ENCODE measurements at regions not wholly inside any gene's neighbourhood (a gene's known extent, or its start where the extent isn't known, plus 50 kb on each side); places are given as distances from the start of the nearest gene placed in this dataset.

DNA sequence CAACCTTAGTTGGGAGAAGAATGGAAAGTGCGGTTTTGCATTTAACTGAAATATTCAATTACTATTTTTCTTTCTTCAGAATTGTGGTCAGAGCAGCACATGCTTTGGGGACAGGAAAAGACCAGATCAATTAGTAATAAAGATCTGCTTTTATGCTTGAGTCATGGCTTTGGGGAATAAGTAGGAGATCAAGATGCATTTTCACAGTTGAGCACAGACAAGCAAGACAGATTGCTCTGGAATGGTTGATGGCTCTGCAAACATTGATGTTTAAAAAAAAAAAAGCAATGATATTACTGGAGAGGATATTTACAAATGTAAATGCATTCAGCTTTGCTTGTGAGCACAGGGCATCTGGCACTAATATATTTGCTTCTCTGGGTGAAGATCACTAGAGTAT, 224.4 kb upstream of the SASH1 start:
- Mint-ChIP-seq H3K4me3 (no peak overlapping the region), H3K9me3 (no peaks in the 10 kb centered on the region), H3K4me1 (no peaks in the 10 kb centered on the region), H3K27me3 (peaks cover 6% of the 10 kb centered on the region), H3K36me3 (ENCODE audit: low read depth) (no peaks in the 10 kb centered on the region), H3K27ac (no peak overlapping the region)
- no peak for ATAC-seq (replicated peaks)

- H3K27ac Mint-ChIP-seq: no peak overlapping the region
- no peak overlapping the region for H3K4me3 Mint-ChIP-seq
- H3K4me1 Mint-ChIP-seq: no peaks in the 10 kb centered on the region
- no peak for ATAC-seq (replicated peaks)
- H3K27me3 Mint-ChIP-seq: no peaks in the 10 kb centered on the region
- H3K36me3 Mint-ChIP-seq (ENCODE audit: low read depth): no peaks in the 10 kb centered on the region
- no peaks in the 10 kb centered on the region for H3K9me3 Mint-ChIP-seq
These were observed 214.5 kb upstream of the SASH1 start for GRCh38 chr6:148128014-148128730.

GRCh38 chr6:148134592-148134991, 208.0 kb upstream of the SASH1 start:
- ATAC-seq (replicated peaks): no peak
- Mint-ChIP-seq H3K9me3 (no peaks in the 10 kb centered on the region), H3K4me1 (no peaks in the 10 kb centered on the region), H3K4me3 (no peak overlapping the region), H3K27me3 (peaks cover 12% of the 10 kb centered on the region), H3K36me3 (ENCODE audit: low read depth) (no peaks in the 10 kb centered on the region), H3K27ac (no peak overlapping the region)

- H3K9me3 Mint-ChIP-seq: no peaks in the 10 kb centered on the region
- no peak overlapping the region for H3K4me3 Mint-ChIP-seq
- no peak for ATAC-seq (replicated peaks)
- peaks cover 16% of the 10 kb centered on the region for H3K27me3 Mint-ChIP-seq
- no peaks in the 10 kb centered on the region for H3K4me1 Mint-ChIP-seq
- no peaks in the 10 kb centered on the region for H3K36me3 Mint-ChIP-seq (ENCODE audit: low read depth)
- H3K27ac Mint-ChIP-seq: no peak overlapping the region
These were observed 206.1 kb upstream of the SASH1 start for GRCh38 chr6:148136586-148136985.

GRCh38 chr6:148137652-148138051, 205.0 kb upstream of the SASH1 start:
- H3K4me1 Mint-ChIP-seq: no peaks in the 10 kb centered on the region
- no peak for ATAC-seq (replicated peaks)
- H3K27ac Mint-ChIP-seq: no peak overlapping the region
- no peaks in the 10 kb centered on the region for H3K9me3 Mint-ChIP-seq
- H3K27me3 Mint-ChIP-seq: peaks cover 21% of the 10 kb centered on the region
- H3K36me3 Mint-ChIP-seq (ENCODE audit: low read depth): no peaks in the 10 kb centered on the region
- H3K4me3 Mint-ChIP-seq: no peak overlapping the region

- Mint-ChIP-seq H3K4me3 (no peak overlapping the region), H3K36me3 (ENCODE audit: low read depth) (no peaks in the 10 kb centered on the region), H3K4me1 (no peaks in the 10 kb centered on the region), H3K9me3 (no peaks in the 10 kb centered on the region), H3K27me3 (peaks cover 26% of the 10 kb centered on the region), H3K27ac (no peak overlapping the region)
- ATAC-seq (replicated peaks): no peak
These were observed 204.1 kb upstream of the SASH1 start for GRCh38 chr6:148138573-148138972.

- H3K4me1 Mint-ChIP-seq: no peaks in the 10 kb centered on the region
- no peak overlapping the region for H3K4me3 Mint-ChIP-seq
- H3K27ac Mint-ChIP-seq: no peak overlapping the region
- peaks cover 13% of the 10 kb centered on the region for H3K27me3 Mint-ChIP-seq
- H3K9me3 Mint-ChIP-seq: no peaks in the 10 kb centered on the region
- no peak for ATAC-seq (replicated peaks)
- H3K36me3 Mint-ChIP-seq (ENCODE audit: low read depth): no peaks in the 10 kb centered on the region
These were observed 201.7 kb upstream of the SASH1 start for GRCh38 chr6:148140772-148141557.

- no peak overlapping the region for H3K27ac Mint-ChIP-seq
- H3K36me3 Mint-ChIP-seq (ENCODE audit: low read depth): no peaks in the 10 kb centered on the region
- peaks cover 13% of the 10 kb centered on the region for H3K27me3 Mint-ChIP-seq
- no peak for ATAC-seq (replicated peaks)
- H3K4me3 Mint-ChIP-seq: no peak overlapping the region
- peaks cover 5% of the 10 kb centered on the region for H3K9me3 Mint-ChIP-seq
- H3K4me1 Mint-ChIP-seq: peaks cover 7% of the 10 kb centered on the region
These were observed 199.8 kb upstream of the SASH1 start for GRCh38 chr6:148142821-148143220.

DNA sequence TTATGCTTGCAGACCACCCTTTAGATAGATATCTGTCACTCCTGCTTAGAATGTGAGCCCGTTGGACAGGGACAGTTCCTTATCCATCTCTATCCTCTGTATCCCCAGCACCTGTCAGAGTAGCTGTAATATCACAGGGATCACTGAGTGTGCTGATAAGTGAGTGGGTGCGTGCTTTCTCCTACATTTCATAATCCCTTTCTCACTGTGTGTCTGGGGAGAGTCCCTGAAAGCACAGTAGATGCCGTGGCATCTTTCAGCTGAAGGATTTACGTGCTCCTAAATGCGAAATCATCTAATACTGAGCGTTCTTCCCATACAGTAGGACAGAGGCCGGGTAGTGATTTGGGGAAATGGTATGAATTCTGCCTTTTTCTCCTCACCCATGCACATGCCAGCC, 198.9 kb upstream of the SASH1 start:
- Mint-ChIP-seq H3K27me3 (peaks cover 13% of the 10 kb centered on the region), H3K36me3 (ENCODE audit: low read depth) (no peaks in the 10 kb centered on the region), H3K27ac (no peak overlapping the region), H3K9me3 (peaks cover 5% of the 10 kb centered on the region), H3K4me1 (peaks cover 7% of the 10 kb centered on the region), H3K4me3 (no peak overlapping the region)
- no peak for ATAC-seq (replicated peaks)

GRCh38 chr6:148144917-148145521, 197.6 kb upstream of the SASH1 start:
- Mint-ChIP-seq H3K27ac (no peak overlapping the region), H3K4me3 (peak overlapping the region; percentile 29)
- ATAC-seq (replicated peaks): peak; percentile 43

GRCh38 chr6:148146717-148147462, 195.7 kb upstream of the SASH1 start:
- Mint-ChIP-seq H3K27me3 (peaks cover 9% of the 10 kb centered on the region), H3K4me1 (peaks cover 7% of the 10 kb centered on the region), H3K36me3 (ENCODE audit: low read depth) (no peaks in the 10 kb centered on the region), H3K27ac (peak overlapping the region; percentile 90), H3K4me3 (peak overlapping the region; percentile 68), H3K9me3 (peaks cover 5% of the 10 kb centered on the region)
- ATAC-seq (replicated peaks): peak; percentile 95

More at GRCh38 chr6:148144917-148145521, 197.6 kb upstream of the SASH1 start:
- H3K27me3 Mint-ChIP-seq: peaks cover 13% of the 10 kb centered on the region
- H3K4me1 Mint-ChIP-seq: peaks cover 7% of the 10 kb centered on the region
- no peaks in the 10 kb centered on the region for H3K36me3 Mint-ChIP-seq (ENCODE audit: low read depth)
- peaks cover 5% of the 10 kb centered on the region for H3K9me3 Mint-ChIP-seq

GRCh38 chr6:148147463-148147830, 195.2 kb upstream of the SASH1 start:
- H3K27me3 Mint-ChIP-seq: peaks cover 12% of the 10 kb centered on the region
- ATAC-seq (replicated peaks): no peak
- no peak overlapping the region for H3K4me3 Mint-ChIP-seq
- H3K4me1 Mint-ChIP-seq: peaks cover 7% of the 10 kb centered on the region
- H3K36me3 Mint-ChIP-seq (ENCODE audit: low read depth): no peaks in the 10 kb centered on the region
- peaks cover 5% of the 10 kb centered on the region for H3K9me3 Mint-ChIP-seq
- H3K27ac Mint-ChIP-seq: peak overlapping the region; percentile 90

DNA sequence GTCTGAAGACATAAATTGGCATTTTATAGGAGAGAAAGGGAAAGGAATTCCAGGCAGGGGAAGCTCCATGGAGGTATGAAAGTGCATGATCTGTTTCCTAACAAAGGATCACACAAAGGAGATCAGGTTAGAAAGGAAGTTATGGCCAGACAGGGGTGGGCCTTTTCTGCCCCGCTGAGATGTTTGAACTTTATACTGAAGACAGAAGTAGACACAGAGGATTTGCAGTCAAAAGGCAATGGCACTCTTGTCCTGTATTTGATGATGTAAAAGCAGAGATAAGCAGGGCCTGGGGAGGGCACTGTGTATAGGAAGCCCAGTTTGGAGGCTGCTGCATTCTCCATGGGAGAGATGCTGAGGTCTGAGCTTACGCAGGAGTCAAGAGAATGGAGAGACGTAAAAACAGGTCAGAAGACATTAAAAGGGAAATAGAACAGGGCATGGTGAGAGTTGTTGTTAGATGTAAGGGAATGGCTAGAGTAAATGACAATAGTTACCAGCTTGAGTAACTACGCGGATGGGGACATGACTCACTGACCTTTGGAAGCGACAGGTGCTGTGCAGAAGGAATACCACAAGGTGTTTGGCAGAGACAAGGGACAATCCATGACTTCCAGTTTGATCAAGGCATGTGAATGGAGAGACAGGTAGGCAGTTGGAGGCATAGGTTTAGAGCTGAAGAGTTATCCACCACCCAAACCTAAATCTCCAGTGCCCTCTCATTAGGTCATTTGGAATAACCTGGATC, 190.6 kb upstream of the SASH1 start:
- no peaks in the 10 kb centered on the region for H3K36me3 Mint-ChIP-seq (ENCODE audit: low read depth)
- peaks cover 10% of the 10 kb centered on the region for H3K27me3 Mint-ChIP-seq
- peaks cover under 1% of the 10 kb centered on the region for H3K9me3 Mint-ChIP-seq
- no peak for ATAC-seq (replicated peaks)
- H3K4me1 Mint-ChIP-seq: peaks cover under 1% of the 10 kb centered on the region
- no peak overlapping the region for H3K4me3 Mint-ChIP-seq
- no peak overlapping the region for H3K27ac Mint-ChIP-seq

DNA sequence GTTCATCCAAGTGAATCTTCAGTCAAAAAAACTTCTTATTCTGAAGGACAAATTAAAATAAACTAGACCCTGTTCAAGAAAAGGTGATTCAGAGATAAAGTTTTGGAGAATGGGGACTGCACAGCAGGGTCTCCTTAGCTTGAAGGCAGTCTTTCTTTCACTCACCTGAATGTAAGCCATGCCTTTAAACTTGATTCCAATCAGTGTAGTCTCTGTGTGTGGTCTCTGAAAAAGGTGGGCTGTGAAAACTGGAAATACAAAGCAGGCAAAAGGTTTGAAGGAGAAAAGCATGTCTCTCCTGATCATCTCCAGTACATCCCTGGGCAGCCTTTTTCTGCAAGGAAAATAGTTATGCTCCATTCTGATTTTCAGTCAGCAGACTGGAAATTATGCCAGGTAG, 188.0 kb upstream of the SASH1 start:
- Mint-ChIP-seq H3K4me1 (no peaks in the 10 kb centered on the region), H3K27ac (no peak overlapping the region), H3K9me3 (no peaks in the 10 kb centered on the region), H3K36me3 (ENCODE audit: low read depth) (no peaks in the 10 kb centered on the region), H3K27me3 (peaks cover 10% of the 10 kb centered on the region), H3K4me3 (no peak overlapping the region)
- ATAC-seq (replicated peaks): no peak

All from activated T-helper 17 cell treated with anti-CD3 and anti-CD28 coated beads, Interleukin-2, amount 50 U/mL, for 72 hours (primary cell).